Transverse colon (tissue), 4 donors: ENCODE measurements at regions not wholly inside any gene's neighbourhood (a gene's known extent, or its start where the extent isn't known, plus 50 kb on each side); places are given as distances from the start of the nearest gene placed in this dataset.

Experiments used
- DNase-seq: peaks from one replicate; pipeline ENCODE4 v3.0.0-alpha.2; 2019
- H3K27ac ChIP-seq, 4 donors: fragments of 200-600 bp; sonication (generic); 2 replicates each; pipeline ENCODE4 v1.5.1; 2016 to 2018; ENCODE audit warnings: inconsistent platforms in 4 of 4
- H3K27me3 ChIP-seq: fragments of 200-600 bp; sonication (generic); 2 replicates; pipeline ENCODE4 v1.5.1; 2017; ENCODE audit warnings: inconsistent platforms
- H3K36me3 ChIP-seq, 4 donors: fragments of 200-600 bp; sonication (generic); 2 replicates each; pipeline ENCODE4 v1.5.1; 2017 to 2019; ENCODE audit warnings: inconsistent platforms in 4 of 4
- H3K4me1 ChIP-seq, 4 donors: fragments of 200-600 bp; sonication (generic); 2 replicates each; pipeline ENCODE4 v1.5.1; 2017 to 2020; ENCODE audit warnings: inconsistent platforms in 4 of 4
- H3K4me3 ChIP-seq, 4 donors: fragments of 200-600 bp; sonication (generic); 1 replicate in 1 of 4; 2 replicates in 3 of 4; pipeline versions ENCODE4 v1.5.1 to v1.6.1; 2017 to 2019; ENCODE audit warnings: inconsistent platforms in 4 of 4
- H3K9me3 ChIP-seq, 2 donors: fragments of 200-600 bp; sonication (generic); 2 replicates each; pipeline ENCODE4 v1.5.1; 2017 to 2019; ENCODE audit warnings: inconsistent platforms in 2 of 2
- EP300 ChIP-seq: sonication (generic); formaldehyde crosslinking; IDR thresholded peaks from one replicate; pipeline ENCODE4 v1.6.1; 2017; ENCODE audit warnings: antibody characterized with exemption, low read depth
- POLR2A ChIP-seq: fragments of 450-650 bp; IDR thresholded peaks from one replicate; pipeline ENCODE4 v1.6.1; 2016; ENCODE audit warnings: antibody characterized with exemption, mild to moderate bottlenecking, moderate library complexity
- POLR2AphosphoS5 ChIP-seq, 3 donors: sonication (generic); formaldehyde crosslinking; IDR thresholded peaks; one replicate each; pipeline ENCODE4 v1.6.1; 2016; ENCODE audit warnings: antibody characterized with exemption in 3 of 3
- WGBS, 2 donors: methylation state at CpG; one replicate each; pipeline ENCODE4 v1.1.5; 2018; ENCODE audit warnings: low coverage in 1 of 2; 5-methylcytosine and 5-hydroxymethylcytosine counted together
- in situ Hi-C, 4 donors: fragments of 200-750 bp; cut with MboI; loops; one replicate each; pipeline versions ENCODE4 v1.15.0 to v1.15.1; 2017; ENCODE audit warnings: low sequenced_read_pairs in 3 of 4, low pct_ligation_motif_present in 1 of 4, low pct_unique_long_range_greater_than_20kb in 1 of 4
- intact Hi-C: fragments of 100-400 bp; cut with DNase I; formaldehyde crosslinking; loops from one replicate; pipeline ENCODE4 v1.15.1; 2023; ENCODE audit warnings: low total_unique reads
- TF ChIP-seq, protein P1 (sequence below), 5 experiments: fragments of 200-600 bp in 3 of 5; fragments of 450-650 bp in 2 of 5; sonication (generic) in 3 of 5; IDR thresholded peaks; 1 replicate in 2 of 5; 2 replicates in 3 of 5; pipeline ENCODE4 v1.5.1; 2016 to 2017; ENCODE audit warnings: antibody characterized with exemption in 5 of 5, inconsistent platforms in 3 of 5, mild to moderate bottlenecking in 2 of 5, moderate library complexity in 1 of 5

DNA sequence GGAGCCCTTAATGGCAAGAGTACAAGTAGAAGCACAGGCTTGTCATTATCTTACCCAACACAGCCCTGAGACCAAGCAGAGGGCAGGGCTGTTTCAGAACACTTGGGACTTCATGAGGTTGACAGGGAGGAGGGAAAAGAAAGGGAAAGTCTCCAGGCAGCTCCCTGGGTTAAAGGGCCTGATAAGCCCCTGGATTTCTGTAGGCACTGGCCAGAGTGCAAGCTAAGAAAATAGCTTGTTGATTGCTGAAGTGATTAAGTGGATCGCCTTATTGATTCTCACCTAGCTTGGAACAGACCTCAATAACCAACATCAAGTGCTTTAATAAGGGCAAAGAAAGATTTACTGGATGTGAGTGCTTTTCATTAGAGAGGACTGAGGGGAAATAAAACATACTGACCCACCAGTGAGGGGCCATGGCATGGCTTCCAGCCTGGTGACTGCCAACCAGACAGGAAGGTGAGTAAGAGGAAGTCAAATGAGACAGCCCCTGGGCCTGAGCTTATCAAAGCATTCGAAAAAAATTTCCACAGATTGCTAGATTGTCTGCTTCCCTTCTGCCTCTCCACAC is 121.4 kb upstream of the NFIA start:
- no peaks in the 10 kb centered on the region for H3K36me3 ChIP-seq
- no peak overlapping the region for H3K27ac ChIP-seq
- intact Hi-C loops (no loop called here), in situ Hi-C loops (no loop called here)
- no peak overlapping the region for H3K4me3 ChIP-seq
- H3K9me3 ChIP-seq = peaks cover 6 to 11% of the 10 kb centered on the region in 2 donors
- no peak for TF ChIP-seq POLR2A
- TF ChIP-seq EP300 = no peak
- TF ChIP-seq, protein P1, sequence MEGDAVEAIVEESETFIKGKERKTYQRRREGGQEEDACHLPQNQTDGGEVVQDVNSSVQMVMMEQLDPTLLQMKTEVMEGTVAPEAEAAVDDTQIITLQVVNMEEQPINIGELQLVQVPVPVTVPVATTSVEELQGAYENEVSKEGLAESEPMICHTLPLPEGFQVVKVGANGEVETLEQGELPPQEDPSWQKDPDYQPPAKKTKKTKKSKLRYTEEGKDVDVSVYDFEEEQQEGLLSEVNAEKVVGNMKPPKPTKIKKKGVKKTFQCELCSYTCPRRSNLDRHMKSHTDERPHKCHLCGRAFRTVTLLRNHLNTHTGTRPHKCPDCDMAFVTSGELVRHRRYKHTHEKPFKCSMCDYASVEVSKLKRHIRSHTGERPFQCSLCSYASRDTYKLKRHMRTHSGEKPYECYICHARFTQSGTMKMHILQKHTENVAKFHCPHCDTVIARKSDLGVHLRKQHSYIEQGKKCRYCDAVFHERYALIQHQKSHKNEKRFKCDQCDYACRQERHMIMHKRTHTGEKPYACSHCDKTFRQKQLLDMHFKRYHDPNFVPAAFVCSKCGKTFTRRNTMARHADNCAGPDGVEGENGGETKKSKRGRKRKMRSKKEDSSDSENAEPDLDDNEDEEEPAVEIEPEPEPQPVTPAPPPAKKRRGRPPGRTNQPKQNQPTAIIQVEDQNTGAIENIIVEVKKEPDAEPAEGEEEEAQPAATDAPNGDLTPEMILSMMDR (IDR thresholded peaks at IDR 0.05) = no peak
- no peak for TF ChIP-seq POLR2AphosphoS5 (IDR thresholded peaks at IDR 0.05)
- H3K27me3 ChIP-seq = no peaks in the 10 kb centered on the region
- DNase-seq = no peak
- no peaks in the 10 kb centered on the region for H3K4me1 ChIP-seq
- WGBS, 2 donors = 80 to 90% methylated on average over 2 of the region's 2 CpGs

DNA sequence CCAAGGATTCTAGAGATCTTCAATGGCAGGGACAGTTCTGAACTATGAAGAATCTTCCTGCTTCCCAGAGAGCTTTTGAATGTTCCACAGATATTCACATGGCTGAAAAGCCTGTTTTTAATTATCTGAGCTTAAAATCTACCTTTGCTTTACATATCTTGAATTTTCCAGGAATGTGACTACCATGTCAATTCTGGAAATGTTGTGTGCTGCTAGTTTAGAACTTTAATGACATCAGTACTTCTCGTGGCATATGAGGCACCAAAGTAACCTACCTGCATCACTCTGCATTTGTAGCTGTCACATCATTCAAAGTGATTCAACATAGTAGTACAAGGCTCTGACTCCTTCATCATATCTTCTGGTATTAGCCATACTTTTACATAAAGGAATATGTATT is 122.7 kb upstream of the NFIA start:
- no peak for DNase-seq
- TF ChIP-seq POLR2AphosphoS5 (IDR thresholded peaks at IDR 0.05) (no peak), EP300 (no peak), POLR2A (no peak)
- TF ChIP-seq, protein P1 (IDR thresholded peaks at IDR 0.05) = no peak
- H3K27ac ChIP-seq = no peak overlapping the region
- in situ Hi-C loops (no loop called here), intact Hi-C loops (no loop called here)
- H3K4me1 ChIP-seq = no peaks in the 10 kb centered on the region
- 84% methylated on average over 1 of the region's 1 CpG; no CpG with 5 or more reads in 1 of the 2 donors for WGBS, 2 donors
- H3K9me3 ChIP-seq = peaks cover 0 to 1% of the 10 kb centered on the region in 2 donors
- no peak overlapping the region for H3K4me3 ChIP-seq
- no peaks in the 10 kb centered on the region for H3K27me3 ChIP-seq
- no peaks in the 10 kb centered on the region for H3K36me3 ChIP-seq

DNA sequence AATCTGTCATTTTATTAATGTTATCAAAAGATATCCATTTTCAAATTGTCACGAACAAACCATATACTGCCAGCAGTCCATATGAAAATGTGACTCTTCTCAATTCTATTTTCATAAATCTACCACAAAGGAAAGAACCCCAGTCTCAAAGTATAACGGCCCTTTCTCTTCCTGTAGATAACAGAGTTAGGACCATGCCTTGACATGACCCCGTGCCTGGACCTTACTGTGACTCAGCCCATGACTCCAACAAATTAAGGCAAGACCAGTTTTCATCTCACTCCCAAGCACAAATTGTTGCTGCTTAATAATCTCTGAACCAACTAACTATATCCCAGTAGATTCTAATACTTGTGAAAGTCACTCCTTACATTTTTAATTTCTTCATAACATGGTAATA is 124.4 kb upstream of the NFIA start:
- no peak overlapping the region for H3K4me3 ChIP-seq
- H3K4me1 ChIP-seq = no peaks in the 10 kb centered on the region
- intact Hi-C loops = no loop called here
- no peak overlapping the region for H3K27ac ChIP-seq
- H3K36me3 ChIP-seq = no peaks in the 10 kb centered on the region
- 55 to 63% methylated on average over 3 of the region's 3 CpGs for WGBS, 2 donors
- no peaks in the 10 kb centered on the region for H3K27me3 ChIP-seq
- TF ChIP-seq, protein P1 (IDR thresholded peaks at IDR 0.05) = no peak
- TF ChIP-seq POLR2A (no peak), POLR2AphosphoS5 (IDR thresholded peaks at IDR 0.05) (no peak), EP300 (no peak)
- no peaks in the 10 kb centered on the region for H3K9me3 ChIP-seq
- DNase-seq = no peak
- in situ Hi-C loops = no loop called here

DNA sequence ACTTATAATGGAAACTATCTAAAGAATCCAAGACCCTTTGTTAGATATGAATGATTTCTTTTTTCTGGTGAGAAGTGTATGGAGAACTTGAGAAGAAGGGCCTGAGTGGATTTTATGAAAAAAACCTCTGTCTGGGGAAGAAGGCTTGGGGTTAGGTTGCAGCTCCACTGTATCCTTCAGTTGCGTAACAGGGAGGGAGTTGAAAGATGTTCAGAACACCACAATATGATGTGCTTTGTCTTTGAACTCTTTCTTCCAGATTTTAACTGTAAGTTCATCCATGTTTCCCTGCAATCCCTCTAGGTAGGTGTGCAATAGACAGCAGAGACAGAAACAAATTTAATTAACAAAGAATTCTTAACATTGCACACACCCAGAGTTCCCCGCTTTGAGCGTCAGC is 125.8 kb upstream of the NFIA start:
- no peaks in the 10 kb centered on the region for H3K9me3 ChIP-seq
- no peak overlapping the region for H3K27ac ChIP-seq
- H3K36me3 ChIP-seq = no peaks in the 10 kb centered on the region
- 86 to 95% methylated on average over 3 of the region's 3 CpGs for WGBS, 2 donors
- no peak for DNase-seq
- H3K4me3 ChIP-seq = no peak overlapping the region
- no peak for TF ChIP-seq EP300
- TF ChIP-seq POLR2A = no peak
- TF ChIP-seq, protein P1 (IDR thresholded peaks at IDR 0.05) = no peak
- no peak for TF ChIP-seq POLR2AphosphoS5 (IDR thresholded peaks at IDR 0.05)
- no peaks in the 10 kb centered on the region for H3K27me3 ChIP-seq
- intact Hi-C loops = no loop called here
- no peaks in the 10 kb centered on the region for H3K4me1 ChIP-seq
- in situ Hi-C loops = no loop called here
